Stimulated activated CD4-positive, alpha-beta T cell treated with anti-CD3 and anti-CD28 coated beads, Interleukin-1b, Interleukin-23, amount 100 ng/mL, for 48 hours (primary cell): ENCODE measurements at regions not wholly inside any gene's neighbourhood (a gene's known extent, or its start where the extent isn't known, plus 50 kb on each side); places are given as distances from the start of the nearest gene placed in this dataset.
"Not testable (repeated sequence)": the region's sequence is repeated elsewhere in the genome, so short reads cannot be mapped to it uniquely, and the experiment has no call there.

ENCODE experiments used
- DNase-seq: peaks from one replicate; pipeline ENCODE4 v3.0.0-alpha.2; 2020

DNA sequence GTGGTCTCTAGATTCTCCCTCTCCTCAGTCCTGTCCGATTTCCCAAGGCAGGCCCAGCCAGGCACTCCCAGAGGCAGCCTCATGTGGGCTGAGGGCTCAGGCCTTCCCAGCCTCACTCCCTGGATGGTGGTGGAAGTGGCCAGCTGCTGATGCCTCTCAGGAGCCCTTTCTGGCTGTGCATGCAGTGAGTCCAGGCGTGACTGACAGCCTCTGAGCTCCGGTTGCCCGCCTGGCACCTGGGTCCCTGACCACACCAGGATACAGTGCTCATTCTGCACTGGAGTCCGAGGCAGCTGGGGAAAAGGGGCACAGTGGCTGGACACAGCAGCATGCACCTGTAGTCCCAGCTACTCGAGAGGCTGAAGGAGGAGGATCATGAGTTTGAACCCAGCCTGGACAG is 132.6 kb downstream of the CUL2 start:
- no peak for DNase-seq

DNA sequence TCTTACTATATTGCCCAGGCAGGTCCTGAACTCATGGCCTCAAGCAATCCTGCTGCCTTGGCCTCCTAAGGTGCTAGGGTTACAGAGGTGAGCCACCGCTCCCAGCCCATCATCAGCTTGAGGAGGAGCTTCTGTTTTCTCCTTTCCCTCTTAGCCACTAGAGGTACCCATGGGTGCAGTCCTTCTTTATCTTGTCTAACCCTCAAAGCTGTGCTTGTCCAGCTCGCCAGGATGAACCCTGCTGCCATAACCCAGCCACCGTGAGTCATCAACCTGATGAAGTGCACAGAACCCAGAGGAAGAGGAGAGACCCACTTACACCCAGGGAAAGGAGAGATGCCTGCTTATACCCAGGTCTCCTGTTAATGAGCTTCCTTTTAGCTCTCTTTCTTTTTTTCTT is 133.4 kb downstream of the CUL2 start:
- DNase-seq, result no peak

DNA sequence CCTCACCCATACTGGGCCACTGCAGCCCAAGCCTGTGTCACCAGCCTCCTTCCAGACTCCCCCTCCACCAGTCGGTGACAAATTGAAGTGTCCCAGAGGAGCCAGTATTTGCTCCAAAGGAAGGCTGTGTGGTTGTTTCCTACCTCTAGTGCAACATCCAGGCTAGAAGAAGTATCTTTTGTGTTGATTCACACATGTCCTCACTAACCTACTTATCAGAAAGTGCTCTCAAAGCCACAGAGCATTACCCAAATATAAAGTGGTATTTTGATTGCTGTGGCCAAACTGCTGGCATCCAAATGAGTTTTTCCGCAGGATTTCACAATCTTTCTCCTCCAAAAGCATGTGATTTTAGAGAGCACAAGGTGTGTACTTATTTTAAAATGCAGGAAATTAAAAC is 134.8 kb downstream of the CUL2 start:
- no peak for DNase-seq

DNA sequence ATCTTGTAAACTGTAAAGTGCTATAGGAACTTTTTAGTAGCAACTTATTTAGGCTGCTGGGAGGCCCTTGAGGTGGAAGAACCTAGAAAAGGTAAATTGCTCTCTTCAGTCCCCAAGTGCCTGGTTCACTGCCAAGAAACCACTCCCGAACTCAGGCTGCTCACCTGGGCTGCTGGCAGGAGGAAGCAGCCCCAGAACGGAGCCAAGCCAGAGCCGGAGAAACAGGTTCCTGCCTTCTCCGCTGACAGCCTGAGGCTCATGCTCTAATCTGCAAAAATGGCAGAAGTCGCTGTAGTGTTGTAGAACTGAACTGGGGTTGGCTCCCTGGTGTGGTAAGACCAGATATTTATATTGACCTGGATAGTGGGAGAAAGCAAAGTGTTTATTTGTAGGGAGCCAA is 136.0 kb downstream of the CUL2 start:
- DNase-seq, result no peak

DNA sequence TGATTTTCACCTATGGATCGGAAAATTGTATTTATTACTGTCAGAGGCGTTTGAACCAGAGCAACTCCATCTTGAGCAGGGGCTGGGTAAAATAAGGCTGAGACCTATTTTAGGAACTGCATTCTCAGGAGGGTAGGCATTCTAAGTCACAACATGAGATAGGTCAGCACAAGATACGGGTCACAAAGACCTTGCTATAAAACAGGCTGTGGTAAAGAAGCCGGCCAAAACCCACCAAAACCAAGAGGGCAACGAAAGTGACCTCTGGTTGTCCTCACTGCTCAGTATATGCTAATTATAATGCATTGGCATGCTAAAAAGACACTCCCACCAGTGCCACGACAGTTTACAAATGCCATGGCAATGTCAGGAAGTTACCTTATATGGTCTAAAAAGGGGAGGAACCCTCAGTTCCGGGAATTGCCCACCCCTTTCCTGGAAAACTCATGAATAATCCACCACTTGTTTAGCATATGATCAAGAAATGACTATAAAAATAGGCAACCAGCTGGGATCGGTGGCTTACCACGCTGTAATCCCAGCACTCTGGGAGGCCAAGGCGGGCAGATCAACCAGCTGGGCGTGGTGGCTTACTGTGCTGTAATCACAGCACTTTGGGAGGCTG is 136.3 kb upstream of the PARD3 start:
- peak; percentile 80 for DNase-seq

DNA sequence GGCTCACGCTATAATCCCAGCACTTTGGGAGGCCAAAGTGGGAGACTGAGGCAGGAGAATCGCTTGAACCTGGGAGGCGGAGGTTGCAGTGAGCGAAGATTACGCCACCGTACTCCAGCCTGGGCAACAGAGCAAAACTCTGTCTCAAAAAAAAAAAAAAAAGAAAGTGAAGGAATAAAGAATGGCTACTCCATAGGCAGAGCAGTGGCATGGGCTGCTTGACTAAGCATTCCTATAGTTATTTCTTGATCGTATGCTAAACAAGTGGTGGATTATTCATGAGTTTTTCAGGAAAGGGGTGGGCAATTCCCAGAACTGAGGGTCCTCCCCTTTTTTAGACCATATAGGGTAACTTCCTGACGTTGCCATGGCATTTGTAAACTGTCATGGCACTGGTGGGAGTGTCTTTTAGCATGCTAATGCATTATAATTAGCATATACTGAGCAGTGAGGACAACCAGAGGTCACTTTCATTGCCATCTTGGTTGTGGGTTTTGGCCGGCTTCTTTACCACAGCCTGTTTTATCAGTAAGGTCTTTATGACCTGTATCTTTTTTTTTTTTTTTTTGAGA is 130.9 kb upstream of the PARD3 start:
- DNase-seq, result not testable (repeated sequence)

DNA sequence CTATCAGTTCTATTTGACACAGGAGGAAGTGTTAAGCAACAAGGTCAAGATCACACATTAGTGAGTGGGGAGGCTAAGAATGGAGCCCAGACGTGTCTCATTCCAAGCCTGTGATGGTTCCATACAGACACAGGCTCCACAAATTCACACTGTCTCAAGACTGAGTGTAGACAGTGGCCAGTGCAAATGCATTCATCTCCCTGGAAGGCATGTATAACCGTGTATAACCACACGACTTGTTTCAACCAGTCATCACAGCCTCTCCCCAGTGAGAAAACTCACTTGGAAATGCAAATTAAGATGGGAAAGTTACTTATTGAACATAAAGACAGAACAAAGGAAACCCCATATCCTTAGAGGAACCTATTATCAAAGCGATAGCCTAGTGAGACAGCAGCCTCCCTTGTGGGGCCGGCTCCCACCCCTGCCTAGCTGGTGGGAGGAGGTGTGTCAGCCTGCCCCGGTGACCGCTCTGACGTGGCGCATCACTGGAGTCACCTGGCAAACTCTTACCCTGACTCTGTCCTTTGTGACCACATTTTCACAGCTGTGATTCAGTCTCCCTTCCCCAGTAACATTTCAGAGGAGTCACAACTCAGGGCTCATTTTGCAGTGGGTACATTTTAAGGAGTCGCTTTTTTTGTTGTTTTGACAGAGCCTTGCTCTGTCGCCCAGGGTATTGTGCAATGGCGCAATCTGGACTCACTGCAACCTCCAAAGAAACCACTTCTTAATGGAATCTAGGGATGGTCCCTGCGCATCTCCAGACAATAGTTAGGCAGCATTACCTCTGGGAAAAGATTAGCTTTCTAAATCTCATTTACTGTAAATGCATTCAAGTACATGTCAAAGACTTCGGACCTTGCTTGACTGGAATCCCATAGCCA is 126.6 kb upstream of the PARD3 start:
- peak; percentile 16 for DNase-seq

DNA sequence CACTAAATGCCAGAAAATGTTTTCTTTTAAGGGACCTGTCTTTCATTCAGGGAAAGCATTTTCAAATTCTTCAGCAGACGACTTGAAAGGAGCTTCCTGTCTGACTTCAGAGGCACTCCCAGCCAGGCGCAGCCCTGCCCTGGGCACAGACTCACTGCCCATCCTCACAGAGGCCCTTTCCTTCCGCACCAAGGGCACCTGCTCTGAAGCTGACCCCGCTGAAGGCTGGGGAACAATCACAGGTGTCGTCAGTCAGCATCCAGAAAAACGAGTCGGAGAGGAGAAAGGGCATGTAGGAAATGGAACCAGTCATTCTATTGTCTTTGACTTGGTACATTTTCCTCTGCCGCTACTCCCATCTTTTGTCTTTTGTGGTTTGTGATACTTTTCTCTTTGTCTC is 125.3 kb upstream of the PARD3 start:
- no peak for DNase-seq

DNA sequence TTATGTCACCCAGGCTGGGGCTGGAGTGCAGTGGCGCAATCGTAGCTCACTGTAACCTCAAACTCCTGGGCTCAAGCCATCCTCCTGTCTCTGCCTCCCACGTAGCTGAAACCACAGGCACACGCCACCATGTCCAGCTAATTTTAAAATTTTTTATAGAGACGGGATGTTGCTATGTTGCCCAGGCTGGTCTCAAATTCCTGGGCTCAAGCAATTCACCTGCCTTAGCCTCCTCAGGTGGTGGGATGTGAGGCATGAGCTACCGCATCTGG is 123.2 kb upstream of the PARD3 start:
- no peak for DNase-seq

DNA sequence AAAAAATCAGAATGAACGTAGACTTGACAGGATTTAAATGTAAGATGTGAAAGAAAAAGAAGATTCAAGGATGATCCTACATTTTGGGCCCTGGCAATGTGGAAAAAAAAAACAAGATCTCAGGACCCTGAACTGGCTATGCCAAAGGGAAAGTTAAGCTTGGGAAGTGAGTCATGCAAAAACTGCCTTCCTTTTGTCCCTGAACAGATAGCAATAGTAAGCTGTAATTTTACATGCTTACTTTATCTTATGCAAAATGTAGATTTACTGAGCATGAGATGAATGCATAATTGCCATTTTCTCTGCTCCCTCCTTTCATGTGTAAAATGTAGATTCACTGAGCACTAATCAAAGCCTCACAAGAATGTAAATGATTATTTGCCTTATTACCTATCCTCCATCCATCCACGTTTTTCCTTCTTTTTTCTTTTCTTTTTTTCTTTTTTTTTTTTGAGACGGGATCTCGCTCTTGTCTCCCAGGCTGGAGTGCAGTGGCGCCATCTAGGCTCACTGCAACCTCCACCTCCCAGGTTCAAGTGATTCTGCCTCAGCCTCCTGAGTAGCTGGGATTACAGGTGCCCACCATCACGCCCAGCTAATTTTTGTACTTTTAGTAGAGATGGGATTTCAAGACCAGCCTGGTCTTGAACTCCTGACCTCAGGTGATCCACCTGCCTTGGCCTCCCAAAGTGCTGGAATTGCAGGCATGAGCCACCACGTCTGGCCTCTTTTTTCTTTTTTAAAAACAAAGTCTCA is 122.7 kb upstream of the PARD3 start:
- DNase-seq, result not testable (repeated sequence)

DNA sequence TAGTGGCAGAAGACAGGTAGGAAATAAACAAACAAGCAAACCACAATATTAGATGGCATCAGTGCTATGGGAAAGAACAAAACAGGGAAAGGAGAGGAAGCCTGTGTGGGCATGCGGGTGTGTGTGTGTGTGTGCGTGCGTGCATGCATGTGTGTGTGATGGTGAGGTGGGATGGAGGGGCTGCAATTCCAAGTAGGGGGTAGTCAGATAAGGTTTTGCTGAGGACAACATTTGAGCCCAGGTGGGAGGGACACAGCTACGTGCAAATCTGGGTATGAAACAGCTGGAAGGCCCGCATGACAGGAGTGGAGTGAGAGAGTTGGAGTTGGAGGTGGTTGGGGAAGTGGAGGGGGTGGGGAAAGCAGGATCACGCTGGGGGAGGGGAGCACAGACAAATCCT is 121.0 kb upstream of the PARD3 start:
- DNase-seq, result no peak

DNA sequence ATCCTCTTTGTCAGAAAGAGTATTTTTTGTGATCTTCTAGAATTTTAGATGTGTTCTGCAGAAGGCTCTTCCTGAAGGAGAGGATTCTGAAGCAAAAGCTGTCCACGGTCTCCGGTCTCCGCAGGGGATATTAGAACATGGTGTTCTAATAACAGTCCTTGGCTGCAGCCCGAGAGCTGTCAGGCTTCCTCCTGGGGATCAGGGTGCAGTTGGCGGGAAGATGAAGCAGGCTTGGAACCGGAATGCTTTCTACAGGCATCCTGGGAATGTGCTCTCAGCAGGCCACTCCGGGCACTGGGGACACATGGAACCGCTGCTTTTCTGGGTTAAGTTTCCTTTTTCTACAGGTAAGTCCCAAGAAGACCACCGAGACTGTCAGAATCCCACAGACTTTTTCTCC is 118.6 kb upstream of the PARD3 start:
- DNase-seq, result no peak

DNA sequence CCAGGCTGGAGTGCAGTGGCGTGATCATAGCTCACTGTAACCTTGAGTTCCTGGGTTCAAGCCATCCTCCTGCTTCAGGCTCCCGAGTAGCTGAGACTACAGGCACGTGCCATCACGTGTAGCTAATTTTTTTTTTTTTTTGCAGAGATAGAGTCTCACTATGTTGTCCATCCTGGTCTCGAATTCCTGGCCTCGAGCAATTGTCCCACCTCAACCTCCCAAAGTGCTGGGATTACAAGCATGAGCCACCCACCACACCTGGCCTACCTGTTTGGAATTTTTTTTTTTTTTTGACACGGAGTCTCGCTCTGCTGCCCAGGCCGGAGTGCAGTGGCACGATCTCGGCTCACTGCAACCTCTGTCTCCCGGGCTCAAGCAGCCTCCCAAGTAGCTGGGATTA is 117.1 kb upstream of the PARD3 start:
- DNase-seq, result no peak

DNA sequence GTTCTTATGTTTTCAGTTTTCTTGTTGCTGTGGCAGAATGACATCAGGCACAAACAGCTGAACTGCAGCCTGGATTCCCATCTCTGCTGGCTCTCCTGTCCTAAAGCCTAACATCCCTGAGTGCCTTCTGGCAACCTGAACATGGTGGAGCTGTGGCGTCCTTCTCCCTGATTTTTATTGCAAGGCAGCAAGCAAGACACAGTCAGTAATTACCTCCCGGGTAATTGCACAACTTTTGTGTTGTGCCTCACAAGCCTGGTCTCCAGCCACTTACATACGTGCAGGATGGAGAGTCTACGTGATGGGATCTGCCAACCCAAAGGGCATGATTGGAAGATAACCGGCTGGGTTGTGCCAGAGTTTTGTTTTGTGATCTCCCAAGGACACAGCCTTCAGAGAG is 116.1 kb upstream of the PARD3 start:
- no peak for DNase-seq

DNA sequence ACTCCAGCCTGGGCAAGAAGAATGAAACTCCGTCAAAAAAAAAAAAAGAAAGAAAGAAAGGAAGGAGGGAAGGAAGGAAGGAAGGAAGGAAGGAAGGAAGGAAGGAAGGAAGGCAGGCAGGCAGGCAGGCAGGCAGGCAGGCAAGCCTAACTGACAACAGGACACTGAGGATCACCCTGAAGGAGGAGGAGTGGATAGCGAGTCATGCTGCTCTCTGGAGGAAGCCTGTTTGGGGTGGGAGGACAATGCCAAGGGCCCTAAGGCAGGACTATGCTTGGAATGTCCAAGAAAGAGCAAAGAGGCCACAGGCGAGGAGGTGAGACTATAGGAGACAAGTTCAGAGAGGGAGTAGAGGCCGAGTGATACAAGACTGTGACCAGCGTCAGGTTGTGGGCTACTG is 107.0 kb upstream of the PARD3 start:
- no peak for DNase-seq

DNA sequence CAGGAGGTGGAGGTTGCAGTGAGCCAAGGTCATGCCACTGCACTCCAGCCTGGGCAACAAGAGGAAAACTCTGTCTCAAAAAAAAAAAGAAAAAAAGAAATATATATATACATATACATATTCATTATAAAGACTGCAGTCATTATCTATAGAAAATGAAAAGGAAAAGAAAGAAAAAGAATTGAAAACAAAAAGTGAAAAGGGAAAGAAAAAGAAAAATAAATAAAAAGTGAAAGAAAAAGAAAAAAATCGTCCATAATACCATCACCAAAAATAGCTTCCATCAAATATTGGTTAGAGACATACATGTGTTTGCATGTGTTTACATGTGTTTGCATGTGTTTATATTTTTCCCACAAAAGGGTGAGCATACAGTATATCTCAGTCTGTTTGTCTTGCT is 105.5 kb upstream of the PARD3 start:
- DNase-seq, result no peak

DNA sequence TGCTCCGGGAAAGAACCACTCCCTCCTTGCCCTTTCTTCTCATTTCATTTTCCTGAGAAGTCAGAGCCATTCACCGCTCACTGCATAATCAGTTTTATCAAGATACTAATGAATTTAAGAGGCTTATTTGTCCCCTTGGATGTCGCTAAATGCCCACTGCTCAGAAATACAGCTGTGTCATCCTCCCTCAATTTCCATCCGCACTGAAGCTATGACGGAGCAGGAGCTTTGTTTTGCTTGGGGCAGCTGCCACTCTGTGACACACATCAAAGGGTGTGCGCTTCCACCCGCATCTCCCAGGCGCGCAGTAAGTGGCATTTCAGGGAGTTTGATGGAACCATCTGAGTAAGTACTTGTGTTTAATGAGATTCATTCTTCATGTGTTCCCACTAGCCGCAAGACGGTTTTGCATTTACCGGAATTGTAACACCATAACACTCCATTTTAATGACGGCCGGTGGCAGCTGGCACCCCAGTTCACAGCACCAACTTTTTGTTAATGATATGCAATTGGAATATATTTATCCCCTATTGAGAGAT is 103.8 kb upstream of the PARD3 start:
- no peak for DNase-seq

DNA sequence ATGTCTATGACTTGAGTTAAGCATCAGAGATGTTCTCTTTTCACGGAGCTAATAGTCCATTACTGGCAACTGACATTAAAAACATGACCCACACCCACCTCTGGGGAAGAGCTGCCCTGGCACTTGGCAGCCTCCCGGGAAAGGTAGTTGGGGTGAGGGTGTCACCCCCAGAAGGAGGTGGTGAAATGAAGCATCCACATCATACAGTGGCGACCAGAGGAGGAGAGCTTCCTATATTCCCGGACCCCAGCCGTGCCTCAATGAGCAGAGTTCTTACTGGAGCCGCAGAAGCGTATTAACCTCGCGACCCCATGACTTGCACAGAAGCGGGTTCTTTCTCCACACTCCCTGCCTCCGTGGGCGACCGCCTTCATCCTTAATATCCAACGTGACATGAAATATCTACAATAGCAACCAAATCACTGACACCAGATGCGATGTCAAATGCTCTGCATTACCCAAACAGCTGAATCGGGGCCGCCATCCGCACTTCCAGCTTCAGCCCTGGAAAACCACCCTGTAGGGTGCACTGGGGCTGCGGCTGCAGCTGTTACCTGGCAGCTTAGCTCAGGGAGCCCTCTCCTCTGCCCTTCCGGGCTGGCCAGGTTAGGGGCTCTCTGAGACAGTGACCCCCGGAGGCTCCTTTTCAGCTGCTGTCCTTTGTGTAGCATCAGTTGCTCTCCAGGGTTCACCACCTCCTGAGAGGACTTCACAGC is 103.1 kb upstream of the PARD3 start:
- DNase-seq, result no peak

DNA sequence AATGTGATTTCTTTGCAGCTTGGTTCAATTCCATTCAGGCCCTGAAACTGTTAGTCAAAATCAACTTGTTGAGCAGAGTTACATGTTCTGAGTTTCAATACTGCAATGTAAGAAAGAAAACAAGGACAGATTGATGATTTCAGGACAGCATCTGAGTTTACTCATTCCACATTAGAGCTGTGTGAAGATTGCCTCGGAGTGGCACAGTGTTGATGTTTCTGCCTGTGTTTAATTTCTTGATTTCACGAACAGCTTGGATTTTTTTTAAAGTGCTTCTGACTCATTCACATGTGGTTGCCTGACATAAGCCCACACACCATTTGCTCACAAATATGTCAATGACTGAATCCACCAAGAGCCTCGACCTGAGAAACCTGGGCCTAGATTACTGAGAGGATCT is 101.2 kb upstream of the PARD3 start:
- peak; percentile 6 for DNase-seq

DNA sequence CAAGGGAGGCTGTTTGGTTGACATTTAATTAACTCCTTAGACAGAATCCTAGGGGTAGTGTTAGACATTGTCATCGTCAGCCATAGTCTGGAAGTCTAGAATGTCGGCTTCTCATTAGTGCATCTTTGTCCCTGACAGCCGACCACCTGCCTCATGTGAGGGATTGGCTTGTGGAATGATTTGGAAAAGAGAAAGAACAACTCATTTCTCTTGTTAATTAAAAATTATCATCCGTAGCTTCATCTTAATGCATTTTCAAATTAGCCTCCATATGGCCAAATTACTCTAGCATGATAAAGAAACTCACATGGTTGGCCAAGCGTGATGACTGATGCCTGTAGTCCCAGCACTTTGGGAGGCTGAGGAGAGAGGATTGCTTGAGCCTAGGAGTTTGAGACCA is 97.7 kb upstream of the PARD3 start:
- DNase-seq, result no peak

DNA sequence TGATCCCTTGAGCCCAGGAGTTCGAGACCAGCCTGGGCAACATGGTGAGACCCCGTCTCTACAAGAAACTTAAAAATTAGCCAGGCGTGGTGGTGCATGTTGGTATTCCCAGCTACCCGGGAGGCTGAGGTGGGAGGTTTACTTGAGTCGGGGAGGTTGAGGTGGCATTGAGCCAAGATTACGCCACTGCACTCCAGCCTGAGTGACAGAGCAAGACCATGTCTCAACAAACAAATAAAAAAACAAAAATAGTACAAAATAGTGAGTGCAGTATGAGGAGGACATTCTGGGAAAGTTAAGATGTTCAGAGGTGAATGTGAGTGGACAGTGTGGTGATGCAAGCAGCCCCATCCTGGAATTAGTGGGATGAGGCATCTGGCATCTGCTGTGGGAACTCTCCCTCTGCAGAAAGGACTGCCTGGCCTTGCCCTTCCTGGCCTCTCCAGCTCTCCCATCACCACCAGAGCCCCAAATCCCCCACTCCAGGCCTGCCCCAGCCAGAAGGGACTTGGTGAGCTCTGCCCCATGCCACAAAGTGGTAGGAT is 96.6 kb upstream of the PARD3 start:
- DNase-seq, result no peak

DNA sequence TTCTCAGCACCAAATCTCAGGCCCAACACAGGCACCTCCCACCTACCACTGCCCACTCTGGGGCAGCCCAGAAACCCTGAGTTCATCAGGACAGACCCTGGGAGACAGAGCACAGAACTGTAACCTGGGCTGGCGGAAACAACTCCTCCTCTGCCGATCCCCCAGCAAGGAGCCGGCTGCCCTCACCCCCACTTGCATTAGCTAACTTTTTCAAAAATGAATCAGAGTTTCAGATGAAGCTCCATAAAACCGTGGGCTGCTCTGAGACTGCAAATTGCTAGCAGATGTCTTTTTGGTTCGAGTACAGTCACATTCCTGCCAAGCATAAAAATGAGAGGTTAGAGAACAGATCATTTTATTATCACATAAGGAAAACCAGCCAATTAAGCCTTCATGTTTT is 93.4 kb upstream of the PARD3 start:
- DNase-seq, result no peak
